K562 (cell line): ENCODE measurements at regions not wholly inside any gene's neighbourhood (a gene's known extent, or its start where the extent isn't known, plus 50 kb on each side); places are given as distances from the start of the nearest gene placed in this dataset.

Source experiments
- ATAC-seq: fragments of 200-7000 bp; cut with Tn5 transposase; 3 replicates; pipeline ENCODE4 v1.9.1; 2020; ENCODE audit warnings: moderate library complexity
- BruUV-seq: library from RNA; stranded (reverse); fragments of 400-500 nt; replicated peaks from 2 replicates; lab custom pipeline; 2021; lab: Mats Ljungman, UMichigan
- CTCF ChIA-PET: fragments of 300-600 bp; formaldehyde crosslinking; extraction: SDS; loops from one replicate; lab custom pipeline; 2021; ENCODE audit warnings: low intra/inter-chr PET ratio; lab: Yijun Ruan, JAX
- POLR2A ChIA-PET: fragments of 300-600, 350-650 bp; sonication (Branson Sonifier 250); formaldehyde crosslinking; extraction: SDS; loops from one replicate; lab custom pipeline; 2021; ENCODE audit warnings: antibody characterized with exemption, inconsistent platforms; lab: Yijun Ruan, JAX
- DNase-seq, 4 experiments: peaks; one replicate each; pipeline versions ENCODE4 v3.0.0 to v3.0.0-alpha.2; 2011 to 2018; ENCODE audit warnings: low spot score in 3 of 4, mixed read lengths in 3 of 4; ENCODE audit errors: extremely low read depth in 1 of 4
- FAIRE-seq: peaks from 2 replicates; lab custom pipeline; 2011; peaks lifted over from hg19 to GRCh38; lab: Jason Lieb, UNC
- H2AFZ ChIP-seq: 2 replicates; pipeline ENCODE4 v1.6.0; 2011; ENCODE audit warnings: low read depth, low read length, control low read depth, inconsistent platforms
- H3K27ac ChIP-seq: fragments of 200-600 bp; 3 replicates; pipeline ENCODE4 v1.8.0; 2011; ENCODE audit warnings: low read depth, mild to moderate bottlenecking, control low read depth, inconsistent platforms, low read length, moderate library complexity, mixed read lengths; ENCODE audit errors: extremely low read depth
- H3K27me3 ChIP-seq, 2 experiments: fragments of 300-600 bp in 1 of 2; 2 replicates in 1 of 2; 3 replicates in 1 of 2; pipeline versions ENCODE4 v1.6.0 to v1.8.0; 2011; ENCODE audit warnings: inconsistent platforms in 2 of 2, low read length in 2 of 2, mild to moderate bottlenecking in 1 of 2, mixed read lengths in 1 of 2, moderate library complexity in 1 of 2; ENCODE audit not compliant: control insufficient read depth in 2 of 2, insufficient read depth in 2 of 2
- H3K36me3 ChIP-seq: fragments of 300-600 bp; 3 replicates; pipeline ENCODE4 v1.8.0; 2011; ENCODE audit warnings: mild to moderate bottlenecking, low read length, inconsistent platforms; ENCODE audit not compliant: control insufficient read depth, insufficient read depth
- H3K4me1 ChIP-seq, 2 experiments: fragments of 200-600 bp in 1 of 2; replicated peaks in 1 of 2; 2 replicates in 1 of 2; 3 replicates in 1 of 2; pipeline versions ENCODE4 v1.5.1 to v1.8.0; 2011; ENCODE audit warnings: inconsistent platforms in 2 of 2, low read length in 2 of 2, mild to moderate bottlenecking in 1 of 2, mixed read lengths in 1 of 2, moderate library complexity in 1 of 2; ENCODE audit not compliant: control insufficient read depth in 2 of 2, insufficient read depth in 2 of 2
- H3K4me2 ChIP-seq: 2 replicates; pipeline ENCODE4 v1.6.1; 2011; ENCODE audit warnings: low read length, control low read depth, inconsistent platforms, mixed read lengths; ENCODE audit not compliant: insufficient read depth
- H3K4me3 ChIP-seq: fragments of 200-600 bp; sonication (generic), shearing (Covaris generic); 2 replicates; pipeline ENCODE4 v1.5.1; 2016; ENCODE audit warnings: control low read depth, inconsistent platforms
- H3K79me2 ChIP-seq: fragments of 200-600 bp; 3 replicates; pipeline ENCODE4 v1.8.0; 2011; ENCODE audit warnings: low read length, inconsistent platforms; ENCODE audit not compliant: control insufficient read depth, insufficient read depth
- H3K9ac ChIP-seq, 2 experiments: 2 replicates each; pipeline versions ENCODE4 v1.6.0 to v1.6.1; 2011; ENCODE audit warnings: low read depth in 2 of 2, low read length in 2 of 2, control low read depth in 1 of 2, inconsistent platforms in 1 of 2, mild to moderate bottlenecking in 1 of 2, mixed read lengths in 1 of 2; ENCODE audit not compliant: insufficient read depth in 1 of 2
- H3K9me1 ChIP-seq: one replicate; pipeline ENCODE4 v1.6.0; 2011; ENCODE audit warnings: inconsistent platforms, mild to moderate bottlenecking, low read length, moderate library complexity; ENCODE audit not compliant: control insufficient read depth, insufficient read depth
- H3K9me3 ChIP-seq: replicated peaks from 2 replicates; pipeline ENCODE4 v1.5.1; 2011; ENCODE audit warnings: low read depth, low read length, inconsistent platforms; ENCODE audit not compliant: control insufficient read depth, insufficient read depth
- H4K20me1 ChIP-seq: replicated peaks from 2 replicates; pipeline ENCODE4 v1.6.1; 2011; ENCODE audit warnings: low read length, inconsistent platforms, mixed read lengths; ENCODE audit not compliant: control insufficient read depth, insufficient read depth
- DDX20 ChIP-seq: fragments of 450-650 bp; IDR thresholded peaks from 2 replicates; pipeline ENCODE4 v1.6.1; 2016; ENCODE audit warnings: missing genetic modification characterization, low read depth, mild to moderate bottlenecking, missing compliant biosample characterization, moderate library complexity
- GATAD2A ChIP-seq: fragments of 450-650 bp; IDR thresholded peaks from 2 replicates; pipeline ENCODE4 v1.6.1; 2017
- HLTF ChIP-seq: fragments of 450-650 bp; IDR thresholded peaks from 2 replicates; pipeline ENCODE4 v1.6.1; 2016
- SNRNP70 ChIP-seq: fragments of 200-400 bp; formaldehyde crosslinking; optimal IDR thresholded peaks from 2 replicates; pipeline ENCODE3; 2017; ENCODE audit warnings: low read depth, low read length
- SOX6 ChIP-seq: fragments of 450-650 bp; IDR thresholded peaks from 2 replicates; pipeline ENCODE4 v1.6.1; 2014; ENCODE audit warnings: mild to moderate bottlenecking
- TGIF2 ChIP-seq: sonication (generic); formaldehyde crosslinking; IDR thresholded peaks from 2 replicates; pipeline ENCODE4 v1.8.1; 2022; ENCODE audit warnings: mild to moderate bottlenecking, missing genetic modification reagents, moderate library complexity
- ZBTB7A ChIP-seq: IDR thresholded peaks from 2 replicates; pipeline ENCODE4 v1.6.1; 2011; ENCODE audit warnings: low read depth, mild to moderate bottlenecking, low read length, moderate library complexity, borderline replicate concordance; ENCODE audit not compliant: control insufficient read depth
- WGBS: fragments of 100-300 bp; shearing (Covaris generic); methylation state at CpG from one replicate; pipeline ENCODE4 v1.1.6; 2016; ENCODE audit warnings: low coverage, mixed read lengths; ENCODE audit not compliant: insufficient coverage; ENCODE audit errors: missing lambda C conversion rate; 5-methylcytosine and 5-hydroxymethylcytosine counted together
- in situ Hi-C: fragments of 300-500 bp; cut with MboI; formaldehyde crosslinking; loops from 4 replicates; pipeline ENCODE4 v1.15.0; 2018; ENCODE audit warnings: inconsistent platforms, mixed read lengths
- intact Hi-C: fragments of 100-400 bp; cut with micrococcal nuclease; formaldehyde crosslinking; loops from 2 replicates; pipeline ENCODE4 v1.14.2; 2022
- TF ChIP-seq, protein P1 (sequence below): sonication (generic); formaldehyde crosslinking; IDR thresholded peaks from 2 replicates; pipeline ENCODE4 v1.9.0; 2022; ENCODE audit warnings: mild to moderate bottlenecking, missing genetic modification reagents
- TF ChIP-seq, protein P2 (sequence below): fragments of 150-350 bp; conservative IDR thresholded peaks from 2 replicates; pipeline ENCODE4 v1.6.1; 2014; ENCODE audit warnings: low read length
- TF ChIP-seq, protein P3 (sequence below): fragments of 250-450 bp; sonication (Bioruptor Pico); IDR thresholded peaks from 2 replicates; pipeline ENCODE4 v1.8.0; 2021; ENCODE audit warnings: moderate library complexity, mild to moderate bottlenecking, inconsistent platforms
- TF ChIP-seq, protein P4 (sequence below): fragments of 450-650 bp; IDR thresholded peaks from 2 replicates; pipeline ENCODE4 v1.6.1; 2018; ENCODE audit warnings: mild to moderate bottlenecking, low read depth; ENCODE audit not compliant: partially characterized antibody

DNA sequence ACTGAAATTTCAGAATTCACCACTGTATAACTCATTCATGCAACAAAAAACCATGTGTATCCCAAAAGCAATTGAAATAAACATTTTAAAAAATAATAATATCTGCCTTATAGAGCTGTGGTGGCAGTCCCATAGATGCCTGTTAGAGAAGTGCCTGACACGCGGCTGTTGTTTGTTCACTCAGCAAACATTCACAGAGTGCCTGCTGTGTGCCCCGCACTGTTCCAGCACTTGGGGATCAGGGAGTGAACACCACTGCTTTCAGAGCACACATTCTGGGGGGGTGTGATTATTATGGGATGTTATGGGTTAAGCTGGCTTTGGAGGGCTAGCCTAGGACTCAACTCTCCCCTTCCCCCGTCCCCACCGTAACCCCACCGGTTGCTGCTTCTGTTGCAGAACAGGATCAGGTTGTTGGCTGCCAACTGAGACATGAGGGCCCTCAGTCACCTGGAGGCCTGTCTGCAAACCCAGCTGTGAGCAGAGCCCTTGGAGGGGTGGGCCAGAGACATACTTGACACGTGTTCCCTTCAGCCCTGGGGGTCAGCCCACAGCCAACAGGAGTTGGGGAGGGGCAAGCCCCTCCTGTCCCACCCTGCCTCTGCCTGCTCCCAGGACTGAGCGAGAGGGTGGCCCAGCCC, 103.3 kb upstream of the CIBAR2 start:
- TF ChIP-seq ZBTB7A (0 out of 2 replicates have a peak, but pooled peaks have one; percentile 15), GATAD2A (no peak), SNRNP70 (no peak), TGIF2 (CRISPR knock-in tag) (no peak), SOX6 (no peak), DDX20 (tag) (no peak), HLTF (no peak)
- TF ChIP-seq, protein P1, sequence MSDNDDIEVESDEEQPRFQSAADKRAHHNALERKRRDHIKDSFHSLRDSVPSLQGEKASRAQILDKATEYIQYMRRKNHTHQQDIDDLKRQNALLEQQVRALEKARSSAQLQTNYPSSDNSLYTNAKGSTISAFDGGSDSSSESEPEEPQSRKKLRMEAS = 0 out of 2 replicates have a peak, but pooled peaks have one; percentile 19
- TF ChIP-seq, protein P2, sequence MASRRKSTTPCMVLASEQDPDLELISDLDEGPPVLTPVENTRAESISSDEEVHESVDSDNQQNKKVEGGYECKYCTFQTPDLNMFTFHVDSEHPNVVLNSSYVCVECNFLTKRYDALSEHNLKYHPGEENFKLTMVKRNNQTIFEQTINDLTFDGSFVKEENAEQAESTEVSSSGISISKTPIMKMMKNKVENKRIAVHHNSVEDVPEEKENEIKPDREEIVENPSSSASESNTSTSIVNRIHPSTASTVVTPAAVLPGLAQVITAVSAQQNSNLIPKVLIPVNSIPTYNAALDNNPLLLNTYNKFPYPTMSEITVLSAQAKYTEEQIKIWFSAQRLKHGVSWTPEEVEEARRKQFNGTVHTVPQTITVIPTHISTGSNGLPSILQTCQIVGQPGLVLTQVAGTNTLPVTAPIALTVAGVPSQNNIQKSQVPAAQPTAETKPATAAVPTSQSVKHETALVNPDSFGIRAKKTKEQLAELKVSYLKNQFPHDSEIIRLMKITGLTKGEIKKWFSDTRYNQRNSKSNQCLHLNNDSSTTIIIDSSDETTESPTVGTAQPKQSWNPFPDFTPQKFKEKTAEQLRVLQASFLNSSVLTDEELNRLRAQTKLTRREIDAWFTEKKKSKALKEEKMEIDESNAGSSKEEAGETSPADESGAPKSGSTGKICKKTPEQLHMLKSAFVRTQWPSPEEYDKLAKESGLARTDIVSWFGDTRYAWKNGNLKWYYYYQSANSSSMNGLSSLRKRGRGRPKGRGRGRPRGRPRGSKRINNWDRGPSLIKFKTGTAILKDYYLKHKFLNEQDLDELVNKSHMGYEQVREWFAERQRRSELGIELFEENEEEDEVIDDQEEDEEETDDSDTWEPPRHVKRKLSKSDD = no peak
- TF ChIP-seq, protein P3, sequence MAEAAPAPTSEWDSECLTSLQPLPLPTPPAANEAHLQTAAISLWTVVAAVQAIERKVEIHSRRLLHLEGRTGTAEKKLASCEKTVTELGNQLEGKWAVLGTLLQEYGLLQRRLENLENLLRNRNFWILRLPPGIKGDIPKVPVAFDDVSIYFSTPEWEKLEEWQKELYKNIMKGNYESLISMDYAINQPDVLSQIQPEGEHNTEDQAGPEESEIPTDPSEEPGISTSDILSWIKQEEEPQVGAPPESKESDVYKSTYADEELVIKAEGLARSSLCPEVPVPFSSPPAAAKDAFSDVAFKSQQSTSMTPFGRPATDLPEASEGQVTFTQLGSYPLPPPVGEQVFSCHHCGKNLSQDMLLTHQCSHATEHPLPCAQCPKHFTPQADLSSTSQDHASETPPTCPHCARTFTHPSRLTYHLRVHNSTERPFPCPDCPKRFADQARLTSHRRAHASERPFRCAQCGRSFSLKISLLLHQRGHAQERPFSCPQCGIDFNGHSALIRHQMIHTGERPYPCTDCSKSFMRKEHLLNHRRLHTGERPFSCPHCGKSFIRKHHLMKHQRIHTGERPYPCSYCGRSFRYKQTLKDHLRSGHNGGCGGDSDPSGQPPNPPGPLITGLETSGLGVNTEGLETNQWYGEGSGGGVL (CRISPR knock-in tag) = no peak
- TF ChIP-seq, protein P4, sequence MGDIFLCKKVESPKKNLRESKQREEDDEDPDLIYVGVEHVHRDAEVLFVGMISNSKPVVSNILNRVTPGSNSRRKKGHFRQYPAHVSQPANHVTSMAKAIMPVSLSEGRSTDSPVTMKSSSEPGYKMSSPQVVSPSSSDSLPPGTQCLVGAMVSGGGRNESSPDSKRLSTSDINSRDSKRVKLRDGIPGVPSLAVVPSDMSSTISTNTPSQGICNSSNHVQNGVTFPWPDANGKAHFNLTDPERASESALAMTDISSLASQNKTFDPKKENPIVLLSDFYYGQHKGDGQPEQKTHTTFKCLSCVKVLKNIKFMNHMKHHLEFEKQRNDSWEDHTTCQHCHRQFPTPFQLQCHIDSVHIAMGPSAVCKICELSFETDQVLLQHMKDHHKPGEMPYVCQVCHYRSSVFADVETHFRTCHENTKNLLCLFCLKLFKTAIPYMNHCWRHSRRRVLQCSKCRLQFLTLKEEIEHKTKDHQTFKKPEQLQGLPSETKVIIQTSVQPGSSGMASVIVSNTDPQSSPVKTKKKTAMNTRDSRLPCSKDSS = no peak
- TF ChIP-seq, all 486 proteins: peak for 2
- H3K79me2 ChIP-seq = peaks cover 7% of the 10 kb centered on the region; the same call in 2 of the 3 replicates
- H3K9ac ChIP-seq = 0 out of 4 replicates have a peak overlapping the region, but pooled peaks of 1 of the 2 experiments have one; percentile 37
- ChIA-PET POLR2A (interaction anchor here (0.6 to 1.8 kb wide), 4 partner anchors 12 to 67 kb away, joined by 3 to 9 read pairs (median 5); no protein-coding TSS in a partner anchor), CTCF (interaction anchor here (0.6 kb wide), 1 partner anchor 46 kb away, joined by 3 read pairs; no protein-coding TSS in a partner anchor)
- no TSS peak for BruUV-seq
- H3K4me2 ChIP-seq = no peak overlapping the region
- no peak overlapping the region for H2AFZ ChIP-seq
- ATAC-seq (no peak), FAIRE-seq (no peak), DNase-seq (peak in 1 of 4 experiments; percentile 52)
- no peaks in the 10 kb centered on the region for H3K27me3 ChIP-seq
- peaks cover 21% of the 10 kb centered on the region for H4K20me1 ChIP-seq
- WGBS = 57% methylated on average over 8 of the region's 8 CpGs
- H3K36me3 ChIP-seq = no peaks in the 10 kb centered on the region; the same call in 2 of the 3 replicates
- in situ Hi-C loops (no loop called here), intact Hi-C loops (no loop called here)
- H3K9me3 ChIP-seq = no peaks in the 10 kb centered on the region
- no peak overlapping the region for H3K27ac ChIP-seq
- peaks cover 5% of the 10 kb centered on the region for H3K9me1 ChIP-seq
- H3K4me3 ChIP-seq = no peak overlapping the region
- peaks cover 17 to 44% of the 10 kb centered on the region in 2 experiments for H3K4me1 ChIP-seq
